GM12878 (cell line): ENCODE measurements at regions not wholly inside any gene's neighbourhood (a gene's known extent, or its start where the extent isn't known, plus 50 kb on each side); places are given as distances from the start of the nearest gene placed in this dataset.

Experiments used
- ATAC-seq: fragments of 200-7000 bp; cut with Tn5 transposase; 3 replicates; pipeline ENCODE4 v1.9.1; 2020; ENCODE audit warnings: mild to moderate bottlenecking, moderate library complexity
- BruUV-seq: library from RNA; stranded (reverse); fragments of 400-500 nt; replicated peaks from 2 replicates; lab custom pipeline; 2021; lab: Mats Ljungman, UMichigan
- CTCF ChIA-PET: fragments of 300-600 bp; sonication (Branson Sonifier 250); formaldehyde crosslinking; extraction: SDS; loops from one replicate; lab custom pipeline; 2021; ENCODE audit warnings: inconsistent platforms; lab: Yijun Ruan, JAX
- POLR2A ChIA-PET: fragments of 350-600 bp; formaldehyde crosslinking; extraction: SDS; loops from one replicate; lab custom pipeline; 2021; ENCODE audit warnings: inconsistent platforms; lab: Charles Lee
- RAD21 ChIA-PET: fragments of 300-600 bp; sonication (Branson Sonifier 250); formaldehyde crosslinking; loops from one replicate; lab custom pipeline; 2023; ENCODE audit warnings: antibody characterized with exemption; ENCODE audit not compliant: unreplicated experiment; lab: Charles Lee
- SMC1A ChIA-PET: fragments of 300-600 bp; sonication (Branson Sonifier 250); formaldehyde crosslinking; loops from one replicate; lab custom pipeline; 2023; ENCODE audit not compliant: unreplicated experiment, uncharacterized antibody; lab: Charles Lee
- DNase-seq: peaks from one replicate; pipeline ENCODE4 v3.0.0-alpha.2; 2011; ENCODE audit warnings: low read depth, low spot score
- FAIRE-seq: peaks from 3 replicates; lab custom pipeline; 2011; peaks lifted over from hg19 to GRCh38; lab: Jason Lieb, UNC
- H2AFZ ChIP-seq: 2 replicates; pipeline ENCODE4 v1.6.0; 2011; ENCODE audit warnings: low read depth, low read length, control low read depth; ENCODE audit not compliant: control insufficient read depth
- H3K27ac ChIP-seq: 2 replicates; pipeline ENCODE4 v1.5.1; 2011; ENCODE audit warnings: control low read depth; ENCODE audit not compliant: control insufficient read depth, insufficient read depth
- H3K27me3 ChIP-seq, 2 experiments: replicated peaks in 1 of 2; 2 replicates each; pipeline versions ENCODE4 v1.6.0 to v1.6.1; 2011; ENCODE audit warnings: low read length in 1 of 2; ENCODE audit not compliant: control insufficient read depth in 2 of 2, insufficient read depth in 2 of 2
- H3K36me3 ChIP-seq, 2 experiments: 2 replicates each; pipeline ENCODE4 v1.5.1; 2011; ENCODE audit warnings: low read length in 1 of 2; ENCODE audit not compliant: control insufficient read depth in 2 of 2, insufficient read depth in 2 of 2
- H3K4me1 ChIP-seq: 2 replicates; pipeline ENCODE4 v1.6.1; 2011; ENCODE audit warnings: mild to moderate bottlenecking, low read length, moderate library complexity, mixed read lengths; ENCODE audit not compliant: control insufficient read depth, insufficient read depth
- H3K4me2 ChIP-seq: 2 replicates; pipeline ENCODE4 v1.6.0; 2011; ENCODE audit warnings: control low read depth; ENCODE audit not compliant: control insufficient read depth, insufficient read depth
- H3K4me3 ChIP-seq: fragments of 200-600 bp; sonication (generic); 2 replicates; pipeline ENCODE4 v1.5.1; 2016
- H3K79me2 ChIP-seq: 2 replicates; pipeline ENCODE4 v1.6.0; 2011; ENCODE audit warnings: low read length; ENCODE audit not compliant: control insufficient read depth, insufficient read depth
- H3K9ac ChIP-seq: 2 replicates; pipeline ENCODE4 v1.8.0; 2011; ENCODE audit warnings: low read length, control low read depth, mixed read lengths; ENCODE audit not compliant: control insufficient read depth, insufficient read depth
- H3K9me3 ChIP-seq: replicated peaks from 3 replicates; pipeline ENCODE4 v1.5.1; 2011; ENCODE audit warnings: mild to moderate bottlenecking, low read length; ENCODE audit not compliant: control insufficient read depth, insufficient read depth
- H4K20me1 ChIP-seq: 2 replicates; pipeline ENCODE4 v1.6.0; 2011; ENCODE audit not compliant: control insufficient read depth, insufficient read depth
- CBX5 ChIP-seq: sonication (generic); IDR thresholded peaks from 2 replicates; pipeline ENCODE4 v1.6.1; 2016; ENCODE audit warnings: low read depth, moderate library complexity, mild to moderate bottlenecking, inconsistent platforms
- CHD4 ChIP-seq: fragments of 200-600 bp; sonication (generic); IDR thresholded peaks from 2 replicates; pipeline ENCODE4 v1.6.1; 2016; ENCODE audit warnings: mild to moderate bottlenecking
- EED ChIP-seq: sonication (generic); IDR thresholded peaks from 2 replicates; pipeline ENCODE4 v1.6.1; 2016; ENCODE audit warnings: antibody characterized with exemption, low read depth
- FOS ChIP-seq: IDR thresholded peaks from 3 replicates; pipeline ENCODE4 v1.6.1; 2011; ENCODE audit warnings: borderline replicate concordance; ENCODE audit not compliant: insufficient read length; ENCODE audit errors: extremely low read depth
- JUNB ChIP-seq: IDR thresholded peaks from 2 replicates; pipeline ENCODE4 v1.6.1; 2016; ENCODE audit warnings: antibody characterized with exemption, mild to moderate bottlenecking
- KLF5 ChIP-seq: fragments of 450-650 bp; IDR thresholded peaks from 2 replicates; pipeline ENCODE4 v1.6.1; 2014; ENCODE audit warnings: mild to moderate bottlenecking; ENCODE audit not compliant: partially characterized antibody
- MTA2 ChIP-seq: fragments of 450-650 bp; IDR thresholded peaks from 2 replicates; pipeline ENCODE4 v1.6.1; 2016; ENCODE audit warnings: low read depth, mild to moderate bottlenecking, moderate library complexity
- NFYA ChIP-seq: IDR thresholded peaks from 2 replicates; pipeline ENCODE4 v1.6.1; 2011; ENCODE audit warnings: low read depth, mild to moderate bottlenecking, low read length, improper control_type of control experiment, borderline replicate concordance
- NKRF ChIP-seq: fragments of 450-650 bp; conservative IDR thresholded peaks from 2 replicates; pipeline ENCODE4 v1.6.1; 2017; ENCODE audit warnings: mild to moderate bottlenecking, moderate library complexity
- SPI1 ChIP-seq: IDR thresholded peaks from 2 replicates; pipeline ENCODE4 v1.6.1; 2011; ENCODE audit warnings: low read depth, mild to moderate bottlenecking, low read length, moderate library complexity, borderline replicate concordance; ENCODE audit not compliant: insufficient read depth
- SUZ12 ChIP-seq: fragments of 200-600 bp; sonication (generic); IDR thresholded peaks from one replicate; pipeline ENCODE4 v1.6.1; 2018; ENCODE audit warnings: antibody characterized with exemption, mild to moderate bottlenecking; ENCODE audit not compliant: unreplicated experiment
- ZNF217 ChIP-seq: fragments of 450-650 bp; IDR thresholded peaks from 2 replicates; pipeline ENCODE4 v1.6.1; 2017; ENCODE audit warnings: antibody characterized with exemption, mild to moderate bottlenecking
- WGBS: methylation state at CpG from one replicate; pipeline ENCODE4 v1.1.6; 2016; ENCODE audit warnings: low lambda C conversion rate; ENCODE audit not compliant: insufficient replicate concordance, insufficient coverage; ENCODE audit errors: missing lambda C conversion rate; 5-methylcytosine and 5-hydroxymethylcytosine counted together
- in situ Hi-C: fragments of 300-500 bp; cut with MboI; formaldehyde crosslinking; loops from 9 replicates; pipeline ENCODE4 v1.14.3; 2018; ENCODE audit warnings: mixed read lengths
- intact Hi-C: fragments of 100-400 bp; cut with micrococcal nuclease; formaldehyde crosslinking; loops from one replicate; pipeline ENCODE4 v1.14.2; 2022; ENCODE audit not compliant: unreplicated experiment

- TF ChIP-seq SUZ12 (no peak), NKRF (no peak), FOS (no peak), KLF5 (no peak), ZNF217 (no peak)
These were observed 894.0 kb downstream of the NTRK3 start (continued) for GRCh38 chr15:87362531-87362930.

DNA sequence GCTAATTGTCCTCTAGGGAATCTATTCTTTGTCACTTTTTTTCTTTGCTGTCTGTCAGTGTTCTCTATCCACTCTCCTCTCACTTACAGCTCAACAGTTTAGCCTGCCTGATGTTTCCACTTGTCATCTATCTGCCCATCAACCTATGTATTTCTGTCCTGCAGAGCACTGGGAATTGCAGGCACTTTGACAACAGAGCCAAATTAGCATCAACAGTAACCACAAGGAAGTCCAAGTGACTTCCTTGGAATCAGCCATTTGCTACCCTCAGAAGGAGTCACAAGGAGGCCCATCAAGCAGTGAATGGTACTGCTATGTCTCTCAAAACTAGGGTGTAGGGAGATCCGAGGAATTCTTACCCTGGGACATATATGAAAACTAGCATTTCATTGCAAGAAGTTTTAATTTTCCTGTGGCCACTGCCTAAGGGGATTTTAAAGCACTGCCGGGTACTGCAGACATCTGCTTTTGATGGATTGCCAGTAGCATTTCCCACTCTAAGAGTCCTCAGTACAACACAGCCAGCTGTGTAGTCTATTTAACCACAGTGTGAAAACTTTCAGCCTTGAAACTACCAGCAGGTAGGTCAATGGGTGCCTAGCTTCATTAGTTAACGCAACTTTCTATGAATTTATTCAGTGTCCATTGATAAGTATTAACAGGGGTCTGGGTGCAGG lies 898.8 kb downstream of the NTRK3 start:
- WGBS = 35% methylated on average over 3 of the region's 3 CpGs
- ChIA-PET RAD21 (no interaction called here), POLR2A (no interaction called here), CTCF (no interaction called here), SMC1A (no interaction called here)
- no peak for DNase-seq
- H3K36me3 ChIP-seq = no peaks in the 10 kb centered on the region
- no TSS peak for BruUV-seq
- FAIRE-seq = no peak
- H3K27me3 ChIP-seq = no peaks in the 10 kb centered on the region
- H3K27ac ChIP-seq = no peak overlapping the region
- H3K4me1 ChIP-seq = no peaks in the 10 kb centered on the region
- H3K4me2 ChIP-seq = no peak overlapping the region
- TF ChIP-seq CBX5 (no peak), SPI1 (no peak), MTA2 (no peak), CHD4 (no peak), NFYA (no peak), JUNB (no peak), EED (no peak)
- H2AFZ ChIP-seq = no peak overlapping the region
- ATAC-seq = no peak
- H4K20me1 ChIP-seq = no peaks in the 10 kb centered on the region
- no peak overlapping the region for H3K4me3 ChIP-seq
- no peaks in the 10 kb centered on the region for H3K9me3 ChIP-seq
- in situ Hi-C loops (no loop called here), intact Hi-C loops (no loop called here)
- no peak overlapping the region for H3K9ac ChIP-seq
- no peaks in the 10 kb centered on the region for H3K79me2 ChIP-seq
